ENCODE measurements at regions not wholly inside any gene's neighbourhood (a gene's known extent, or its start where the extent isn't known, plus 50 kb on each side); places are given as distances from the start of the nearest gene placed in this dataset.

- TF ChIP-seq POLR2A (IDR thresholded peaks at IDR 0.05; ENCODE audit: low read length): no peak
- no peak for TF ChIP-seq GATA1 (IDR thresholded peaks at IDR 0.05; ENCODE audit: low read depth, low read length)
Observed at GRCh38 chr2:198909525-198910267, 548.0 kb downstream of the SATB2 start.
